PC-9 (cell line): ENCODE measurements at regions not wholly inside any gene's neighbourhood (a gene's known extent, or its start where the extent isn't known, plus 50 kb on each side); places are given as distances from the start of the nearest gene placed in this dataset.

Experiments used
- BruUV-seq: library from RNA; stranded (reverse); fragments of 400-500 nt; replicated peaks from 2 replicates; lab custom pipeline; 2021; lab: Mats Ljungman, UMichigan
- CTCF ChIA-PET: fragments of 300-600 bp; sonication (Branson Sonifier 250); formaldehyde crosslinking; loops from one replicate; lab custom pipeline; 2022; ENCODE audit warnings: antibody characterized with exemption; lab: Charles Lee
- POLR2A ChIA-PET: fragments of 300-600 bp; sonication (Branson Sonifier 250); formaldehyde crosslinking; loops from one replicate; lab custom pipeline; 2022; ENCODE audit warnings: antibody characterized with exemption; ENCODE audit not compliant: unreplicated experiment; lab: Charles Lee
- DNase-seq, 2 experiments: peaks; one replicate each; pipeline versions ENCODE4 v3.0.0 to v3.0.0-alpha.2; 2015 to 2022; ENCODE audit warnings: mixed read lengths in 1 of 2
- H2AFZ ChIP-seq: fragments of 200-600 bp; sonication (generic); 2 replicates; pipeline ENCODE4 v1.8.1; 2017; ENCODE audit warnings: antibody characterized with exemption
- H3F3A ChIP-seq: fragments of 200-600 bp; sonication (generic); 2 replicates; pipeline ENCODE4 v1.8.1; 2017; ENCODE audit warnings: antibody characterized with exemption, mild to moderate bottlenecking, low read depth; ENCODE audit not compliant: insufficient read depth
- H3K27ac ChIP-seq: fragments of 200-600 bp; sonication (generic); 2 replicates; pipeline ENCODE4 v1.6.1; 2016; ENCODE audit warnings: mixed run types
- H3K27me3 ChIP-seq: fragments of 200-600 bp; sonication (generic); 2 replicates; pipeline ENCODE4 v1.6.1; 2016; ENCODE audit warnings: low read depth, mixed run types; ENCODE audit not compliant: insufficient read depth
- H3K36me3 ChIP-seq: fragments of 200-600 bp; sonication (generic); 2 replicates; pipeline ENCODE4 v1.6.1; 2016; ENCODE audit warnings: low read depth, mixed run types
- H3K4me1 ChIP-seq: fragments of 200-600 bp; sonication (generic); replicated peaks from 2 replicates; pipeline ENCODE4 v1.6.1; 2016; ENCODE audit warnings: mixed run types; ENCODE audit not compliant: insufficient read depth
- H3K4me2 ChIP-seq: fragments of 200-600 bp; sonication (generic); 2 replicates; pipeline ENCODE4 v1.6.1; 2017; ENCODE audit warnings: mixed run types
- H3K4me3 ChIP-seq: fragments of 200-600 bp; sonication (generic); 2 replicates; pipeline ENCODE4 v1.6.1; 2016; ENCODE audit warnings: mixed run types
- H3K79me2 ChIP-seq: fragments of 200-600 bp; sonication (generic); 2 replicates; pipeline ENCODE4 v1.6.1; 2017; ENCODE audit warnings: low read depth, mixed run types
- H3K9me2 ChIP-seq: fragments of 200-600 bp; sonication (generic); 2 replicates; pipeline ENCODE4 v1.8.1; 2017; ENCODE audit warnings: mild to moderate bottlenecking; ENCODE audit not compliant: insufficient read depth
- H3K9me3 ChIP-seq: fragments of 200-600 bp; sonication (generic); 2 replicates; pipeline ENCODE4 v1.8.1; 2016; ENCODE audit warnings: low read depth; ENCODE audit not compliant: insufficient read depth
- H4K20me1 ChIP-seq: fragments of 200-600 bp; sonication (generic); 2 replicates; pipeline ENCODE4 v1.8.1; 2017; ENCODE audit not compliant: insufficient read depth
- EZH2 ChIP-seq: fragments of 200-600 bp; sonication (generic); IDR thresholded peaks from 2 replicates; pipeline ENCODE4 v1.8.0; 2017; ENCODE audit warnings: antibody characterized with exemption, low read depth
- intact Hi-C: fragments of 100-400 bp; cut with micrococcal nuclease; formaldehyde crosslinking; loops from one replicate; pipeline ENCODE4 v1.10.0; 2022; ENCODE audit not compliant: unreplicated experiment
- TF ChIP-seq, protein P1 (sequence below): fragments of 200-600 bp; sonication (generic); conservative IDR thresholded peaks from 2 replicates; pipeline ENCODE4 v1.6.1; 2017; ENCODE audit warnings: mixed run types, antibody characterized with exemption, mild to moderate bottlenecking, moderate library complexity

- no TSS peak for BruUV-seq
- H3K4me3 ChIP-seq = no peak overlapping the region
- intact Hi-C loops = no loop called here
- TF ChIP-seq, protein P1, sequence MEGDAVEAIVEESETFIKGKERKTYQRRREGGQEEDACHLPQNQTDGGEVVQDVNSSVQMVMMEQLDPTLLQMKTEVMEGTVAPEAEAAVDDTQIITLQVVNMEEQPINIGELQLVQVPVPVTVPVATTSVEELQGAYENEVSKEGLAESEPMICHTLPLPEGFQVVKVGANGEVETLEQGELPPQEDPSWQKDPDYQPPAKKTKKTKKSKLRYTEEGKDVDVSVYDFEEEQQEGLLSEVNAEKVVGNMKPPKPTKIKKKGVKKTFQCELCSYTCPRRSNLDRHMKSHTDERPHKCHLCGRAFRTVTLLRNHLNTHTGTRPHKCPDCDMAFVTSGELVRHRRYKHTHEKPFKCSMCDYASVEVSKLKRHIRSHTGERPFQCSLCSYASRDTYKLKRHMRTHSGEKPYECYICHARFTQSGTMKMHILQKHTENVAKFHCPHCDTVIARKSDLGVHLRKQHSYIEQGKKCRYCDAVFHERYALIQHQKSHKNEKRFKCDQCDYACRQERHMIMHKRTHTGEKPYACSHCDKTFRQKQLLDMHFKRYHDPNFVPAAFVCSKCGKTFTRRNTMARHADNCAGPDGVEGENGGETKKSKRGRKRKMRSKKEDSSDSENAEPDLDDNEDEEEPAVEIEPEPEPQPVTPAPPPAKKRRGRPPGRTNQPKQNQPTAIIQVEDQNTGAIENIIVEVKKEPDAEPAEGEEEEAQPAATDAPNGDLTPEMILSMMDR = no peak
- no peak for TF ChIP-seq EZH2
- H3F3A ChIP-seq = no peaks in the 10 kb centered on the region
- H4K20me1 ChIP-seq = no peaks in the 10 kb centered on the region
- ChIA-PET POLR2A (no interaction called here), CTCF (no interaction called here)
- H3K79me2 ChIP-seq = no peaks in the 10 kb centered on the region
- H3K9me2 ChIP-seq = no peaks in the 10 kb centered on the region
- H3K4me1 ChIP-seq = no peaks in the 10 kb centered on the region
- DNase-seq = peak; percentile 20 to 55
- no peak overlapping the region for H2AFZ ChIP-seq
- no peaks in the 10 kb centered on the region for H3K9me3 ChIP-seq
- H3K4me2 ChIP-seq = no peak overlapping the region
- H3K36me3 ChIP-seq = no peaks in the 10 kb centered on the region
- no peaks in the 10 kb centered on the region for H3K27me3 ChIP-seq
- no peak overlapping the region for H3K27ac ChIP-seq
Observed at GRCh38 chr6:9248133-9248532, 812.8 kb upstream of the SLC35B3 start.

- no TSS peak for BruUV-seq
- no peak for TF ChIP-seq EZH2
- TF ChIP-seq, protein P1 = no peak
- H3K27ac ChIP-seq = no peak overlapping the region
Observed at GRCh38 chr6:9240861-9241260, 805.5 kb upstream of the SLC35B3 start.

DNA sequence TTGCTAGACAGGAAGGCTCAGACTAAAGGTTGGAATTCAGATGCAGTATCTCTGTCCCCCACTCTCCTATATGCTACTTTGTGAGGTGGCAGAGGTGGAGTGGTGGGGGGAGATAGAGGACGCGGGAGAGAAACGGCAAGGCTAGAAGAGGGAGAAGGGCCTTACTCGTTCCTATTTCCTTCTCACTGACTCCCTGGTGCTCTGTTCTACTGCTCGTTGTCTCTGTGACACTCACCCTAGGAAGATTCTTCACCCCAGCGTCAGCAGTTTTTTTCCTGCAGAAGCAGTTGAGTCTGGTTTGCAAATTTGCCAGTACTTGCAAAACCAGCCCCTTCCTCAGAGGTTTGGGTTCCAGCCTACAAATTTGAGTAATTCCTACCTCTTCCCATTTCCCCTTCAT, 801.1 kb upstream of the SLC35B3 start:
- no peak overlapping the region for H3K4me3 ChIP-seq
- no peaks in the 10 kb centered on the region for H3K9me2 ChIP-seq
- ChIA-PET CTCF (no interaction called here), POLR2A (no interaction called here)
- BruUV-seq = no TSS peak
- intact Hi-C loops = no loop called here
- H3K79me2 ChIP-seq = no peaks in the 10 kb centered on the region
- no peaks in the 10 kb centered on the region for H3K27me3 ChIP-seq
- H3K9me3 ChIP-seq = no peaks in the 10 kb centered on the region
- H3K36me3 ChIP-seq = no peaks in the 10 kb centered on the region
- H3K4me1 ChIP-seq = no peaks in the 10 kb centered on the region
- no peak for TF ChIP-seq EZH2
- TF ChIP-seq, protein P1 = no peak
- H2AFZ ChIP-seq = no peak overlapping the region
- no peak overlapping the region for H3K4me2 ChIP-seq
- H3F3A ChIP-seq = no peaks in the 10 kb centered on the region
- no peak for DNase-seq
- no peak overlapping the region for H3K27ac ChIP-seq
- H4K20me1 ChIP-seq = no peaks in the 10 kb centered on the region

More at GRCh38 chr6:9240861-9241260, 805.5 kb upstream of the SLC35B3 start:
- Histone ChIP-seq H3K9me2 (no peaks in the 10 kb centered on the region), H4K20me1 (no peaks in the 10 kb centered on the region), H3K79me2 (no peaks in the 10 kb centered on the region), H3K4me1 (no peaks in the 10 kb centered on the region), H3K4me2 (no peak overlapping the region), H3F3A (no peaks in the 10 kb centered on the region), H3K27me3 (no peaks in the 10 kb centered on the region), H3K9me3 (no peaks in the 10 kb centered on the region), H2AFZ (no peak overlapping the region), H3K4me3 (no peak overlapping the region), H3K36me3 (no peaks in the 10 kb centered on the region)
- intact Hi-C loops = no loop called here
- no peak for DNase-seq
- CTCF ChIA-PET = no interaction called here
- POLR2A ChIA-PET = no interaction called here
